RWPE2 (cell line): ENCODE measurements at regions not wholly inside any gene's neighbourhood (a gene's known extent, or its start where the extent isn't known, plus 50 kb on each side); places are given as distances from the start of the nearest gene placed in this dataset.
"Not testable (repeated sequence)": the region's sequence is repeated elsewhere in the genome, so short reads cannot be mapped to it uniquely, and the experiment has no call there.

Experiments used
- ATAC-seq: fragments of 200-7000 bp; cut with Tn5 transposase; 3 replicates; pipeline ENCODE4 v1.9.1; 2021; ENCODE audit warnings: low read depth
- DNase-seq: peaks from one replicate; pipeline ENCODE4 v3.0.0-alpha.2; 2020; ENCODE audit warnings: low spot score
- H3K27ac ChIP-seq: fragments of 450-650 bp; 2 replicates; pipeline ENCODE4 v1.5.1; 2017; ENCODE audit warnings: mild to moderate bottlenecking; ENCODE audit not compliant: poor library complexity, severe bottlenecking
- H3K27me3 ChIP-seq: fragments of 250-450 bp; sonication (Bioruptor Pico); 2 replicates; pipeline ENCODE4 v1.5.1; 2021; ENCODE audit warnings: mild to moderate bottlenecking, moderate library complexity; ENCODE audit not compliant: insufficient read depth, poor library complexity, severe bottlenecking
- H3K36me3 ChIP-seq: fragments of 250-450 bp; sonication (Bioruptor Pico); 2 replicates; pipeline ENCODE4 v1.5.1; 2020; ENCODE audit warnings: low read depth, mild to moderate bottlenecking, moderate library complexity
- H3K4me1 ChIP-seq: fragments of 250-450 bp; sonication (Bioruptor Pico); 2 replicates; pipeline ENCODE4 v1.5.1; 2021; ENCODE audit warnings: mild to moderate bottlenecking, moderate library complexity; ENCODE audit not compliant: insufficient read depth, poor library complexity, severe bottlenecking
- H3K4me3 ChIP-seq: fragments of 250-450 bp; sonication (Bioruptor Pico); 2 replicates; pipeline ENCODE4 v1.5.1; 2021; ENCODE audit warnings: mild to moderate bottlenecking, moderate library complexity; ENCODE audit not compliant: severe bottlenecking
- H3K9me3 ChIP-seq: fragments of 250-450 bp; sonication (Bioruptor Pico); 2 replicates; pipeline ENCODE4 v1.5.1; 2021; ENCODE audit warnings: mild to moderate bottlenecking, moderate library complexity; ENCODE audit not compliant: severe bottlenecking
- CTCF ChIP-seq: fragments of 450-650 bp; IDR thresholded peaks from one replicate; pipeline ENCODE4 v1.5.1; 2017; ENCODE audit warnings: mild to moderate bottlenecking, moderate library complexity; ENCODE audit not compliant: poor library complexity, severe bottlenecking

- no peaks in the 10 kb centered on the region for H3K9me3 ChIP-seq
- ATAC-seq, result no peak
- H3K4me3 ChIP-seq, result no peak overlapping the region
- H3K36me3 ChIP-seq, result no peaks in the 10 kb centered on the region
- no peak overlapping the region for H3K27ac ChIP-seq
- H3K27me3 ChIP-seq, result no peaks in the 10 kb centered on the region
- TF ChIP-seq CTCF, result no peak
- H3K4me1 ChIP-seq, result no peaks in the 10 kb centered on the region
- DNase-seq, result no peak
Observed at GRCh38 chr1:106393046-106393445, 663.4 kb upstream of the PRMT6 start.

GRCh38 chr1:106396020-106396419 is 660.5 kb upstream of the PRMT6 start:
- H3K36me3 ChIP-seq, result no peaks in the 10 kb centered on the region
- no peaks in the 10 kb centered on the region for H3K27me3 ChIP-seq
- no peak for ATAC-seq

GRCh38 chr1:106398391-106398790 is 658.1 kb upstream of the PRMT6 start:
- Histone ChIP-seq H3K9me3 (no peaks in the 10 kb centered on the region), H3K4me1 (no peaks in the 10 kb centered on the region), H3K27ac (no peak overlapping the region), H3K36me3 (no peaks in the 10 kb centered on the region), H3K27me3 (no peaks in the 10 kb centered on the region), H3K4me3 (no peak overlapping the region)
- DNase-seq, result no peak
- TF ChIP-seq CTCF, result no peak
- no peak for ATAC-seq

More at GRCh38 chr1:106396020-106396419, 660.5 kb upstream of the PRMT6 start:
- TF ChIP-seq CTCF, result no peak
- Histone ChIP-seq H3K4me3 (no peak overlapping the region), H3K4me1 (no peaks in the 10 kb centered on the region), H3K9me3 (no peaks in the 10 kb centered on the region), H3K27ac (no peak overlapping the region)
- DNase-seq, result no peak

- Histone ChIP-seq H3K4me1 (no peaks in the 10 kb centered on the region), H3K36me3 (no peaks in the 10 kb centered on the region), H3K27me3 (peaks cover 3% of the 10 kb centered on the region), H3K27ac (no peak overlapping the region), H3K9me3 (no peaks in the 10 kb centered on the region), H3K4me3 (no peak overlapping the region)
- DNase-seq, result no peak
- ATAC-seq, result no peak
- no peak for TF ChIP-seq CTCF
Observed at GRCh38 chr1:106406114-106406513, 650.4 kb upstream of the PRMT6 start.

GRCh38 chr1:106412321-106412720 is 644.2 kb upstream of the PRMT6 start:
- not testable (repeated sequence) for H3K27ac ChIP-seq, H3K9me3 ChIP-seq, DNase-seq, H3K4me3 ChIP-seq, H3K36me3 ChIP-seq, ATAC-seq, H3K4me1 ChIP-seq, H3K27me3 ChIP-seq
